ENCODE measurements at regions not wholly inside any gene's neighbourhood (a gene's known extent, or its start where the extent isn't known, plus 50 kb on each side); places are given as distances from the start of the nearest gene placed in this dataset.
"Not testable (repeated sequence)": the region's sequence is repeated elsewhere in the genome, so short reads cannot be mapped to it uniquely, and the experiment has no call there.

GRCh38 chr12:104906695-104907094 is 51.4 kb downstream of the SLC41A2 start:
- H3K9me3 Mint-ChIP-seq: no peaks in the 10 kb centered on the region
- H3K4me1 Mint-ChIP-seq: no peaks in the 10 kb centered on the region
- H3K4me3 Mint-ChIP-seq: no peak overlapping the region

GRCh38 chr12:104905446-104905845 is 52.6 kb downstream of the SLC41A2 start:
- H3K9me3 ChIP-seq; POLR2A ChIA-PET; H3K27ac ChIP-seq (ENCODE audit: low read length); DNase-seq; H3K36me3 ChIP-seq (ENCODE audit: control insufficient read depth in 2 of 2, extremely low read depth in 1 of 2, insufficient read depth in 1 of 2, low read length in 1 of 2); CTCF ChIA-PET; H3K9me3 Mint-ChIP-seq; H3K27me3 Mint-ChIP-seq; H3K27ac Mint-ChIP-seq; H3K4me3 ChIP-seq (ENCODE audit: control insufficient read depth in 1 of 2, extremely low read depth in 1 of 2, low read length in 1 of 2); H3K4me1 ChIP-seq (ENCODE audit: control insufficient read depth in 1 of 2, extremely low read depth in 1 of 2, insufficient read depth in 2 of 2, low read length in 2 of 2); ATAC-seq (replicated peaks in 1 of 4); H3K36me3 Mint-ChIP-seq; H3K4me1 Mint-ChIP-seq; H3K4me3 Mint-ChIP-seq; H3K27me3 ChIP-seq (replicated peaks in 1 of 2; ENCODE audit: control insufficient read depth in 2 of 2, extremely low read depth in 1 of 2, insufficient read depth in 2 of 2, low read length in 1 of 2): not testable (repeated sequence)
- WGBS (ENCODE audit: insufficient coverage): 96% methylated on average over 8 of the region's 24 CpGs

More at GRCh38 chr12:104906695-104907094, 51.4 kb downstream of the SLC41A2 start:
- Histone ChIP-seq H3K4me1 (ENCODE audit: control insufficient read depth in 1 of 2, extremely low read depth in 1 of 2, insufficient read depth in 2 of 2, low read length in 2 of 2) (no peaks in the 10 kb centered on the region), H3K36me3 (ENCODE audit: control insufficient read depth in 2 of 2, extremely low read depth in 1 of 2, insufficient read depth in 1 of 2, low read length in 1 of 2) (no peaks in the 10 kb centered on the region), H3K27ac (ENCODE audit: low read length) (no peak overlapping the region), H3K9me3 (no peaks in the 10 kb centered on the region), H3K27me3 (replicated peaks in 1 of 2; ENCODE audit: control insufficient read depth in 2 of 2, extremely low read depth in 1 of 2, insufficient read depth in 2 of 2, low read length in 1 of 2) (no peaks in the 10 kb centered on the region), H3K4me3 (ENCODE audit: control insufficient read depth in 1 of 2, extremely low read depth in 1 of 2, low read length in 1 of 2) (no peak overlapping the region)
- WGBS (ENCODE audit: insufficient coverage): no CpG with 5 or more reads among the region's 6 CpGs
- no peaks in the 10 kb centered on the region for H3K27me3 Mint-ChIP-seq
- ChIA-PET POLR2A (interaction anchor here in 1 of 2 donors (0.6 kb wide), 1 partner anchor 603 kb away, joined by 3 read pairs; no protein-coding TSS in a partner anchor), CTCF (no interaction called here)
- H3K36me3 Mint-ChIP-seq: no peaks in the 10 kb centered on the region
- ATAC-seq (replicated peaks in 1 of 4) (no peak), DNase-seq (no peak)
- H3K27ac Mint-ChIP-seq: no peak overlapping the region

- no peaks in the 10 kb centered on the region for H3K4me1 ChIP-seq (ENCODE audit: control insufficient read depth in 1 of 2, extremely low read depth in 1 of 2, insufficient read depth in 2 of 2, low read length in 2 of 2)
- no peaks in the 10 kb centered on the region for H3K9me3 ChIP-seq
- Mint-ChIP-seq H3K27me3 (no peaks in the 10 kb centered on the region), H3K4me1 (no peaks in the 10 kb centered on the region), H3K36me3 (no peaks in the 10 kb centered on the region), H3K9me3 (peaks cover 0 to 11% (median 8%) of the 10 kb centered on the region in 3 donors), H3K4me3 (no peak overlapping the region), H3K27ac (no peak overlapping the region)
- no peaks in the 10 kb centered on the region for H3K36me3 ChIP-seq (ENCODE audit: control insufficient read depth in 2 of 2, extremely low read depth in 1 of 2, insufficient read depth in 1 of 2, low read length in 1 of 2)
- POLR2A ChIA-PET: no interaction called here
- no peak overlapping the region for H3K27ac ChIP-seq (ENCODE audit: low read length)
- H3K4me3 ChIP-seq (ENCODE audit: control insufficient read depth in 1 of 2, extremely low read depth in 1 of 2, low read length in 1 of 2): no peak overlapping the region
- DNase-seq (no peak), ATAC-seq (replicated peaks in 1 of 4) (no peak)
- no peaks in the 10 kb centered on the region for H3K27me3 ChIP-seq (replicated peaks in 1 of 2; ENCODE audit: control insufficient read depth in 2 of 2, extremely low read depth in 1 of 2, insufficient read depth in 2 of 2, low read length in 1 of 2)
- CTCF ChIA-PET: no interaction called here
- 55% methylated on average over 1 of the region's 5 CpGs for WGBS (ENCODE audit: insufficient coverage)
These were observed 54.3 kb downstream of the SLC41A2 start for GRCh38 chr12:104903648-104904423.

GRCh38 chr12:104902125-104902524 is 56.0 kb downstream of the SLC41A2 start:
- ChIA-PET CTCF (interaction anchor here in 1 of 2 donors (0.6 kb wide), 1 partner anchor 81 kb away, joined by 3 read pairs; no protein-coding TSS in a partner anchor), POLR2A (interaction anchor here in 1 of 2 donors (0.6 kb wide), 1 partner anchor 408 kb away, joined by 3 read pairs; no protein-coding TSS in a partner anchor)
- no peaks in the 10 kb centered on the region for H3K4me1 Mint-ChIP-seq
- no peak overlapping the region for H3K27ac Mint-ChIP-seq
- H3K4me3 Mint-ChIP-seq: no peak overlapping the region
- no peak overlapping the region for H3K27ac ChIP-seq (ENCODE audit: low read length)
- ATAC-seq (replicated peaks in 1 of 4): no peak
- no peaks in the 10 kb centered on the region for H3K9me3 ChIP-seq
- no peak overlapping the region for H3K4me3 ChIP-seq (ENCODE audit: control insufficient read depth in 1 of 2, extremely low read depth in 1 of 2, low read length in 1 of 2)
- no peaks in the 10 kb centered on the region for H3K27me3 Mint-ChIP-seq
- H3K27me3 ChIP-seq (replicated peaks in 1 of 2; ENCODE audit: control insufficient read depth in 2 of 2, extremely low read depth in 1 of 2, insufficient read depth in 2 of 2, low read length in 1 of 2): no peaks in the 10 kb centered on the region
- H3K36me3 Mint-ChIP-seq: peaks cover 3% of the 10 kb centered on the region
- no peaks in the 10 kb centered on the region for H3K4me1 ChIP-seq (ENCODE audit: control insufficient read depth in 1 of 2, extremely low read depth in 1 of 2, insufficient read depth in 2 of 2, low read length in 2 of 2)
- H3K9me3 Mint-ChIP-seq: peaks cover 0 to 15% (median 8%) of the 10 kb centered on the region in 3 donors
- DNase-seq: no peak
- no peaks in the 10 kb centered on the region for H3K36me3 ChIP-seq (ENCODE audit: control insufficient read depth in 2 of 2, extremely low read depth in 1 of 2, insufficient read depth in 1 of 2, low read length in 1 of 2)

- peaks cover 3% of the 10 kb centered on the region for H3K36me3 Mint-ChIP-seq
- Histone ChIP-seq H3K27ac (ENCODE audit: low read length) (no peak overlapping the region), H3K9me3 (no peaks in the 10 kb centered on the region), H3K36me3 (ENCODE audit: control insufficient read depth in 2 of 2, extremely low read depth in 1 of 2, insufficient read depth in 1 of 2, low read length in 1 of 2) (no peaks in the 10 kb centered on the region), H3K4me1 (ENCODE audit: control insufficient read depth in 1 of 2, extremely low read depth in 1 of 2, insufficient read depth in 2 of 2, low read length in 2 of 2) (no peaks in the 10 kb centered on the region), H3K27me3 (replicated peaks in 1 of 2; ENCODE audit: control insufficient read depth in 2 of 2, extremely low read depth in 1 of 2, insufficient read depth in 2 of 2, low read length in 1 of 2) (no peaks in the 10 kb centered on the region), H3K4me3 (ENCODE audit: control insufficient read depth in 1 of 2, extremely low read depth in 1 of 2, low read length in 1 of 2) (no peak overlapping the region)
- ChIA-PET CTCF (interaction anchor here (0.5 to 0.6 kb wide), 2 partner anchors 25 to 27 kb away, joined by 3 to 4 read pairs; no protein-coding TSS in a partner anchor), POLR2A (no interaction called here)
- 96% methylated on average over 3 of the region's 4 CpGs for WGBS (ENCODE audit: insufficient coverage)
- no peak overlapping the region for H3K27ac Mint-ChIP-seq
- DNase-seq (no peak), ATAC-seq (replicated peaks in 1 of 4) (no peak)
- no peak overlapping the region for H3K4me3 Mint-ChIP-seq
- no peaks in the 10 kb centered on the region for H3K4me1 Mint-ChIP-seq
- H3K27me3 Mint-ChIP-seq: no peaks in the 10 kb centered on the region
- peaks cover 0 to 15% (median 8%) of the 10 kb centered on the region in 3 donors for H3K9me3 Mint-ChIP-seq
These were observed 61.4 kb downstream of the SLC41A2 start for GRCh38 chr12:104896710-104897109.

GRCh38 chr12:104896146-104896545 is 61.9 kb downstream of the SLC41A2 start:
- Histone ChIP-seq H3K27me3 (replicated peaks in 1 of 2; ENCODE audit: control insufficient read depth in 2 of 2, extremely low read depth in 1 of 2, insufficient read depth in 2 of 2, low read length in 1 of 2) (no peaks in the 10 kb centered on the region), H3K36me3 (ENCODE audit: control insufficient read depth in 2 of 2, extremely low read depth in 1 of 2, insufficient read depth in 1 of 2, low read length in 1 of 2) (no peaks in the 10 kb centered on the region), H3K9me3 (no peaks in the 10 kb centered on the region), H3K27ac (ENCODE audit: low read length) (no peak overlapping the region), H3K4me3 (ENCODE audit: control insufficient read depth in 1 of 2, extremely low read depth in 1 of 2, low read length in 1 of 2) (no peak overlapping the region), H3K4me1 (ENCODE audit: control insufficient read depth in 1 of 2, extremely low read depth in 1 of 2, insufficient read depth in 2 of 2, low read length in 2 of 2) (no peaks in the 10 kb centered on the region)
- DNase-seq (no peak), ATAC-seq (replicated peaks in 1 of 4) (no peak)
- POLR2A ChIA-PET: no interaction called here
- Mint-ChIP-seq H3K4me3 (no peak overlapping the region), H3K9me3 (peaks cover 0 to 15% (median 8%) of the 10 kb centered on the region in 3 donors), H3K27me3 (peaks cover 0 to 6% of the 10 kb centered on the region in 2 donors), H3K27ac (no peak overlapping the region), H3K4me1 (no peaks in the 10 kb centered on the region), H3K36me3 (peaks cover 3% of the 10 kb centered on the region)
- CTCF ChIA-PET: interaction anchor here in 1 of 2 donors (0.6 kb wide), 1 partner anchor 25 kb away, joined by 3 read pairs; no protein-coding TSS in a partner anchor

All from T-cell (primary cell).